Stomach (tissue), 8 donors: ENCODE measurements at regions not wholly inside any gene's neighbourhood (a gene's known extent, or its start where the extent isn't known, plus 50 kb on each side); places are given as distances from the start of the nearest gene placed in this dataset.

Experiments
- DNase-seq, 2 donors: peaks; one replicate each; pipeline versions ENCODE4 v3.0.0 to v3.0.0-alpha.2; 2013 to 2019
- H3K27ac ChIP-seq, 5 donors: fragments of 200-600 bp in 4 of 5; sonication (generic) in 4 of 5; one replicate each; pipeline ENCODE4 v1.5.1; 2013 to 2019; ENCODE audit warnings: mild to moderate bottlenecking in 1 of 5, moderate library complexity in 1 of 5
- H3K27me3 ChIP-seq, 3 donors: fragments of 200-600 bp; sonication (generic); one replicate each; pipeline ENCODE4 v1.5.1; 2017 to 2019; ENCODE audit warnings: mixed run types in 1 of 3
- H3K36me3 ChIP-seq, 4 donors: fragments of 200-600 bp; sonication (generic); 1 replicate in 3 of 4; 2 replicates in 1 of 4; pipeline ENCODE4 v1.5.1; 2016 to 2019
- H3K4me1 ChIP-seq, 4 donors: fragments of 200-600 bp; sonication (generic); one replicate each; pipeline ENCODE4 v1.5.1; 2016 to 2019
- H3K4me3 ChIP-seq, 4 donors: fragments of 200-600 bp; sonication (generic) in 3 of 4; one replicate each; pipeline ENCODE4 v1.5.1; 2016 to 2019; ENCODE audit warnings: mild to moderate bottlenecking in 1 of 4
- H3K9me3 ChIP-seq, 4 donors: fragments of 200-600 bp; sonication (generic); one replicate each; pipeline ENCODE4 v1.5.1; 2016 to 2019
- EP300 ChIP-seq: sonication (generic); formaldehyde crosslinking; IDR thresholded peaks from one replicate; pipeline ENCODE4 v1.6.1; 2017; ENCODE audit warnings: antibody characterized with exemption
- POLR2A ChIP-seq, 4 donors: fragments of 450-650 bp; IDR thresholded peaks; one replicate each; pipeline ENCODE4 v1.6.1; 2016; ENCODE audit warnings: antibody characterized with exemption in 4 of 4, control low read depth in 2 of 4, mild to moderate bottlenecking in 1 of 4, moderate library complexity in 1 of 4
- POLR2AphosphoS5 ChIP-seq, 3 donors: sonication (generic); formaldehyde crosslinking; IDR thresholded peaks; one replicate each; pipeline ENCODE4 v1.6.1; 2016; ENCODE audit warnings: antibody characterized with exemption in 3 of 3
- WGBS, 5 donors: extraction: QIAGEN DNeasy Blood & Tissue Kit in 3 of 5; methylation state at CpG; one replicate each; pipeline versions ENCODE4 v1.1.5 to v1.1.7; 2013 to 2018; 5-methylcytosine and 5-hydroxymethylcytosine counted together
- intact Hi-C: fragments of 100-400 bp; cut with DNase I; formaldehyde crosslinking; loops from one replicate; pipeline ENCODE4 v1.15.1; 2023; ENCODE audit warnings: low total_unique reads
- TF ChIP-seq, protein P1 (sequence below), 7 experiments: fragments of 450-650 bp in 4 of 7; fragments of 200-600 bp in 3 of 7; sonication (generic) in 3 of 7; IDR thresholded peaks; one replicate each; pipeline ENCODE4 v1.5.1; 2016 to 2019; ENCODE audit warnings: antibody characterized with exemption in 7 of 7, control low read depth in 2 of 7, mild to moderate bottlenecking in 1 of 7
- donor health status: healthy with polysubstance abuse.
- donor health status: Bipolar disorder and iron deficiency.
- donor health status: healthy.

DNA sequence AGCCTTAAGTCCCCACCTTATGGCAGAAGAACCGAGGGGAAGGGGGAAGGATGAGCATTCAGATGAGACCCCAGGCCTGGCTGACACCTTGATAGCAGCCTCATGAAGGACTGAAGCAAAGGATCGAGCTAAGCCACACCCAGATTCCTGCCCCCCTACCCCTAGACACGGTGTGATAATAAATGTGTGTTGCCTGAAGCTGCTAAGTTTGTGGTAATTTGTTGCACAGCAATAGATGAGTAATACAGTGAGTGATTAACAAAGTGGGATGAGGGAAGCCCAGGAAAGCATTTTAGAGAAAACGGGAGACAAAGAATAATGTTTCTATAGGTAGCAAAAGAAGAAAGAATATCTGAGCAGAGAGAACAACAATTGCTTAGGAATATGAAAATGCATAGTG lies 404.2 kb downstream of the MID1IP1 start:
- Histone ChIP-seq H3K4me1 (no peaks in the 10 kb centered on the region), H3K9me3 (peaks cover 0 to 6% (median 0%) of the 10 kb centered on the region in 4 donors), H3K27me3 (peaks cover 0 to 11% (median 0%) of the 10 kb centered on the region in 3 donors), H3K36me3 (no peaks in the 10 kb centered on the region), H3K27ac (no peak overlapping the region), H3K4me3 (no peak overlapping the region)
- TF ChIP-seq POLR2A (IDR thresholded peaks at IDR 0.05) (no peak), POLR2AphosphoS5 (IDR thresholded peaks at IDR 0.05) (no peak), EP300 (no peak)
- TF ChIP-seq, protein P1, sequence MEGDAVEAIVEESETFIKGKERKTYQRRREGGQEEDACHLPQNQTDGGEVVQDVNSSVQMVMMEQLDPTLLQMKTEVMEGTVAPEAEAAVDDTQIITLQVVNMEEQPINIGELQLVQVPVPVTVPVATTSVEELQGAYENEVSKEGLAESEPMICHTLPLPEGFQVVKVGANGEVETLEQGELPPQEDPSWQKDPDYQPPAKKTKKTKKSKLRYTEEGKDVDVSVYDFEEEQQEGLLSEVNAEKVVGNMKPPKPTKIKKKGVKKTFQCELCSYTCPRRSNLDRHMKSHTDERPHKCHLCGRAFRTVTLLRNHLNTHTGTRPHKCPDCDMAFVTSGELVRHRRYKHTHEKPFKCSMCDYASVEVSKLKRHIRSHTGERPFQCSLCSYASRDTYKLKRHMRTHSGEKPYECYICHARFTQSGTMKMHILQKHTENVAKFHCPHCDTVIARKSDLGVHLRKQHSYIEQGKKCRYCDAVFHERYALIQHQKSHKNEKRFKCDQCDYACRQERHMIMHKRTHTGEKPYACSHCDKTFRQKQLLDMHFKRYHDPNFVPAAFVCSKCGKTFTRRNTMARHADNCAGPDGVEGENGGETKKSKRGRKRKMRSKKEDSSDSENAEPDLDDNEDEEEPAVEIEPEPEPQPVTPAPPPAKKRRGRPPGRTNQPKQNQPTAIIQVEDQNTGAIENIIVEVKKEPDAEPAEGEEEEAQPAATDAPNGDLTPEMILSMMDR (IDR thresholded peaks at IDR 0.05) = no peak
- DNase-seq = no peak
- intact Hi-C loops = no loop called here
- 53 to 84% (median 63%) methylated on average over 2 to 4 of the region's 4 CpGs for WGBS, 5 donors

- H3K4me1 ChIP-seq = no peaks in the 10 kb centered on the region
- peaks cover 0 to 11% (median 0%) of the 10 kb centered on the region in 3 donors for H3K27me3 ChIP-seq
- H3K36me3 ChIP-seq = no peaks in the 10 kb centered on the region
- peaks cover 0 to 6% (median 0%) of the 10 kb centered on the region in 4 donors for H3K9me3 ChIP-seq
- intact Hi-C loops = no loop called here
- 66 to 97% (median 89%) methylated on average over 4 of the region's 4 CpGs for whole genome bisulfite sequencing, 5 donors
- no peak for DNase-seq
- no peak for TF ChIP-seq POLR2AphosphoS5 (IDR thresholded peaks at IDR 0.05)
- TF ChIP-seq EP300 = no peak
- TF ChIP-seq, protein P1 (IDR thresholded peaks at IDR 0.05) = no peak
- no peak for TF ChIP-seq POLR2A (IDR thresholded peaks at IDR 0.05)
- H3K27ac ChIP-seq = no peak overlapping the region
- H3K4me3 ChIP-seq = no peak overlapping the region
Observed at GRCh38 chrX:39206399-39207145, 405.3 kb downstream of the MID1IP1 start.

- H3K9me3 ChIP-seq = peaks cover 0 to 6% (median 0%) of the 10 kb centered on the region in 4 donors
- DNase-seq = no peak
- H3K4me3 ChIP-seq = no peak overlapping the region
- H3K27me3 ChIP-seq = peaks cover 0 to 3% (median 0%) of the 10 kb centered on the region in 3 donors
- no peak overlapping the region for H3K27ac ChIP-seq
- TF ChIP-seq POLR2A (IDR thresholded peaks at IDR 0.05) = no peak
- TF ChIP-seq POLR2AphosphoS5 (IDR thresholded peaks at IDR 0.05) = no peak
- TF ChIP-seq EP300 = no peak
- TF ChIP-seq, protein P1 (IDR thresholded peaks at IDR 0.05) = no peak
- H3K36me3 ChIP-seq = no peaks in the 10 kb centered on the region
- intact Hi-C loops = no loop called here
- no peaks in the 10 kb centered on the region for H3K4me1 ChIP-seq
- 0 to 80% (median 71%) methylated on average over 1 of the region's 1 CpG for WGBS, 5 donors
Observed at GRCh38 chrX:39211501-39211900, 410.2 kb downstream of the MID1IP1 start.

GRCh38 chrX:39212456-39212855 lies 411.2 kb downstream of the MID1IP1 start:
- no peak for DNase-seq
- no peak for TF ChIP-seq POLR2AphosphoS5 (IDR thresholded peaks at IDR 0.05)
- TF ChIP-seq, protein P1 (IDR thresholded peaks at IDR 0.05) = no peak
- TF ChIP-seq EP300 = no peak
- TF ChIP-seq POLR2A (IDR thresholded peaks at IDR 0.05) = no peak
- Histone ChIP-seq H3K4me3 (no peak overlapping the region), H3K36me3 (no peaks in the 10 kb centered on the region), H3K9me3 (peaks cover 0 to 6% (median 0%) of the 10 kb centered on the region in 4 donors), H3K4me1 (no peaks in the 10 kb centered on the region), H3K27ac (no peak overlapping the region), H3K27me3 (no peaks in the 10 kb centered on the region)
- intact Hi-C loops = no loop called here
- WGBS, 5 donors = 61 to 96% (median 85%) methylated on average over 2 of the region's 2 CpGs
